OCI-LY7 (cell line): ENCODE measurements at regions not wholly inside any gene's neighbourhood (a gene's known extent, or its start where the extent isn't known, plus 50 kb on each side); places are given as distances from the start of the nearest gene placed in this dataset.

ENCODE experiments used
- BruUV-seq: library from RNA; stranded (reverse); fragments of 400-500 nt; replicated peaks from 2 replicates; lab custom pipeline; 2021; lab: Mats Ljungman, UMichigan
- CTCF ChIA-PET: fragments of 300-600 bp; sonication (Branson Sonifier 250); formaldehyde crosslinking; loops from one replicate; lab custom pipeline; 2022; ENCODE audit warnings: antibody characterized with exemption; ENCODE audit not compliant: unreplicated experiment; lab: Charles Lee
- POLR2A ChIA-PET: fragments of 300-600 bp; sonication (Branson Sonifier 250); formaldehyde crosslinking; loops from one replicate; lab custom pipeline; 2022; ENCODE audit warnings: antibody characterized with exemption; lab: Charles Lee
- DNase-seq: peaks from one replicate; pipeline ENCODE4 v3.0.0-alpha.2; 2015; ENCODE audit warnings: low spot score
- H2AFZ ChIP-seq: fragments of 200-600 bp; sonication (generic), shearing (Covaris generic); 2 replicates; pipeline ENCODE4 v1.6.1; 2014; ENCODE audit warnings: mild to moderate bottlenecking, antibody characterized with exemption, low read length, moderate library complexity
- H3K27ac ChIP-seq: fragments of 200-600 bp; sonication (generic); 2 replicates; pipeline ENCODE4 v1.5.1; 2014; ENCODE audit warnings: mixed run types, low read depth, mild to moderate bottlenecking, moderate library complexity, low read length, inconsistent platforms; ENCODE audit not compliant: poor library complexity, severe bottlenecking
- H3K36me3 ChIP-seq: fragments of 200-600 bp; sonication (generic); 2 replicates; pipeline ENCODE4 v1.6.1; 2014; ENCODE audit warnings: mild to moderate bottlenecking, antibody characterized with exemption, low read length, moderate library complexity, mixed read lengths; ENCODE audit not compliant: insufficient read depth
- H3K4me1 ChIP-seq: fragments of 200-600 bp; sonication (generic); 2 replicates; pipeline ENCODE4 v1.5.1; 2014; ENCODE audit warnings: mild to moderate bottlenecking, low read length; ENCODE audit not compliant: insufficient read depth, poor library complexity, severe bottlenecking
- H3K4me2 ChIP-seq: fragments of 200-600 bp; sonication (generic); 2 replicates; pipeline ENCODE4 v1.6.1; 2014; ENCODE audit warnings: mild to moderate bottlenecking, low read length
- H3K4me3 ChIP-seq: fragments of 200-600 bp; sonication (generic); 2 replicates; pipeline ENCODE4 v1.5.1; 2014; ENCODE audit warnings: mild to moderate bottlenecking, low read depth, low read length; ENCODE audit not compliant: poor library complexity, severe bottlenecking
- H3K79me2 ChIP-seq: fragments of 200-600 bp; sonication (generic); 2 replicates; pipeline ENCODE4 v1.6.1; 2016; ENCODE audit warnings: low read depth, mild to moderate bottlenecking, low read length, moderate library complexity, mixed read lengths; ENCODE audit not compliant: insufficient read depth
- H3K9me2 ChIP-seq: fragments of 200-600 bp; sonication (generic); 2 replicates; pipeline ENCODE4 v1.6.1; 2016; ENCODE audit warnings: mild to moderate bottlenecking, low read length, mixed read lengths; ENCODE audit not compliant: insufficient read depth
- H3K9me3 ChIP-seq: fragments of 200-600 bp; sonication (generic); 2 replicates; pipeline ENCODE4 v1.6.1; 2014; ENCODE audit warnings: mild to moderate bottlenecking, mixed run types, low read length, mixed read lengths
- H4K20me1 ChIP-seq: fragments of 200-600 bp; sonication (generic); 2 replicates; pipeline ENCODE4 v1.6.1; 2014; ENCODE audit warnings: mild to moderate bottlenecking, antibody characterized with exemption, low read length, moderate library complexity, mixed read lengths; ENCODE audit not compliant: insufficient read depth
- CTCF ChIP-seq: fragments of 200-600 bp; sonication (generic); conservative IDR thresholded peaks from 2 replicates; pipeline ENCODE4 v1.5.1; 2014; ENCODE audit warnings: mild to moderate bottlenecking, antibody characterized with exemption, low read length, moderate library complexity, mixed read lengths
- EZH2phosphoT487 ChIP-seq: fragments of 200-600 bp; sonication (generic); IDR thresholded peaks from 2 replicates; pipeline ENCODE4 v1.6.1; 2018; ENCODE audit warnings: low read depth, borderline replicate concordance, mild to moderate bottlenecking, mixed run types, antibody characterized with exemption, low read length, moderate library complexity, mixed read lengths
- intact Hi-C: fragments of 100-400 bp; cut with micrococcal nuclease; formaldehyde crosslinking; loops from one replicate; pipeline ENCODE4 v1.10.0; 2022; ENCODE audit not compliant: unreplicated experiment

GRCh38 chr1:117735045-117735992 is 129.5 kb downstream of the TENT5C start:
- Histone ChIP-seq H3K4me3 (peak overlapping the region; percentile 49), H3K4me1 (peaks cover 4% of the 10 kb centered on the region), H3K36me3 (no peaks in the 10 kb centered on the region), H3K4me2 (peak overlapping the region; percentile 56), H3K27ac (no peak overlapping the region), H2AFZ (peak overlapping the region; percentile 97), H3K9me2 (no peaks in the 10 kb centered on the region), H3K79me2 (no peaks in the 10 kb centered on the region), H3K9me3 (no peaks in the 10 kb centered on the region), H4K20me1 (no peaks in the 10 kb centered on the region)
- peak; percentile 58 for DNase-seq
- no TSS peak for BruUV-seq
- POLR2A ChIA-PET, result interaction anchor here (0.6 to 1.7 kb wide), 5 partner anchors 22 to 184 kb away, joined by 3 to 6 read pairs (median 3); no protein-coding TSS in a partner anchor
- TF ChIP-seq CTCF (no peak), EZH2phosphoT487 (no peak)
- CTCF ChIA-PET, result no interaction called here
- intact Hi-C loops, result no loop called here

DNA sequence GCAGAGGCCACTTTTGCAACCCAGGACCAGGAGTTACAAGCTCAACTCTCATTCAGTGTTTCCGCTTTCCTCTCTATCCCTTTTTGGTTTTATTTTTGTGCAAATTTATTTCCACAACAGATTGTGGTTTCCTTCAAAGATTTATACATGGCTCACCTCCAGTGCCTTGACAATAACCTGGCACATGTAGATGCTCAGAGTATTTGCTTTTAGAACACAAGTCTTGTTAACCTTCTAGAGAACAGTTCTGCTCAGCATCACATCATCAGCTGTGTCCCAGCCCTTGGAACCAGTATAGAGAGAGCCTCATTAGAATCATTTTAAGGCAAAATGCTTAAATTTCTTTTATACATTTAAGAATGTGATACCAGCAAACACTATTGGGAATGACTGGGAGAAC is 133.7 kb downstream of the TENT5C start:
- no peak overlapping the region for H3K27ac ChIP-seq
- peaks cover 4% of the 10 kb centered on the region for H3K4me1 ChIP-seq
- H3K9me2 ChIP-seq, result no peaks in the 10 kb centered on the region
- DNase-seq, result no peak
- H3K4me2 ChIP-seq, result no peak overlapping the region
- ChIA-PET POLR2A (no interaction called here), CTCF (no interaction called here)
- H3K79me2 ChIP-seq, result no peaks in the 10 kb centered on the region
- no peak overlapping the region for H2AFZ ChIP-seq
- TF ChIP-seq EZH2phosphoT487 (no peak), CTCF (no peak)
- H3K9me3 ChIP-seq, result no peaks in the 10 kb centered on the region
- no TSS peak for BruUV-seq
- H4K20me1 ChIP-seq, result no peaks in the 10 kb centered on the region
- intact Hi-C loops, result no loop called here
- H3K36me3 ChIP-seq, result no peaks in the 10 kb centered on the region
- no peak overlapping the region for H3K4me3 ChIP-seq

DNA sequence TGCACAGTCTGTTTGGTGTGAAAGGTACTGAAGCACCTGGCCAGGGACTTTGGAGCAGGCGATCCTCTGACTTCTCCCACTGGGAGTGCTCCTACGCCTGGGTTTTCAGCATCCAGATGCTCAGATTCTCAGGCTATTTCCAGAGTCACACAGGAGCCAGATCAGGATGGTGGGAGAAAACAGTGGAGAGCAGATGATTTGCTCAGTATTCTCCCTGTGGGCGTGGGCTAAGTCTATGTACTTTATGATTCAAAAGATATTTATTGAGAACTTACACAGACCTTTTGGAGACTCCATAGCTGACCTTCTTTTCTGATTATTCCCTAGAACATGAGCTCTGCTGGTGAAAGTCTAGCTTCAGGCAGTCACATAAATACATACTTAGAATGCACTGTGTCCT is 134.6 kb downstream of the TENT5C start:
- CTCF ChIA-PET, result no interaction called here
- POLR2A ChIA-PET, result interaction anchor here (0.7 to 0.9 kb wide), 2 partner anchors 15 to 37 kb away, joined by 3 to 4 read pairs; no protein-coding TSS in a partner anchor
- intact Hi-C loops, result no loop called here

More for the DNA sequence above, 134.6 kb downstream of the TENT5C start:
- H3K4me2 ChIP-seq, result no peak overlapping the region
- TF ChIP-seq EZH2phosphoT487 (no peak), CTCF (no peak)
- H3K36me3 ChIP-seq, result no peaks in the 10 kb centered on the region
- DNase-seq, result no peak
- H3K79me2 ChIP-seq, result no peaks in the 10 kb centered on the region
- no peak overlapping the region for H2AFZ ChIP-seq
- H3K4me1 ChIP-seq, result peaks cover under 1% of the 10 kb centered on the region
- no peaks in the 10 kb centered on the region for H4K20me1 ChIP-seq
- no peaks in the 10 kb centered on the region for H3K9me2 ChIP-seq
- H3K9me3 ChIP-seq, result no peaks in the 10 kb centered on the region
- H3K27ac ChIP-seq, result no peak overlapping the region
- no peak overlapping the region for H3K4me3 ChIP-seq
- no TSS peak for BruUV-seq
